ENCODE measurements at regions not wholly inside any gene's neighbourhood (a gene's known extent, or its start where the extent isn't known, plus 50 kb on each side); places are given as distances from the start of the nearest gene placed in this dataset.

DNA sequence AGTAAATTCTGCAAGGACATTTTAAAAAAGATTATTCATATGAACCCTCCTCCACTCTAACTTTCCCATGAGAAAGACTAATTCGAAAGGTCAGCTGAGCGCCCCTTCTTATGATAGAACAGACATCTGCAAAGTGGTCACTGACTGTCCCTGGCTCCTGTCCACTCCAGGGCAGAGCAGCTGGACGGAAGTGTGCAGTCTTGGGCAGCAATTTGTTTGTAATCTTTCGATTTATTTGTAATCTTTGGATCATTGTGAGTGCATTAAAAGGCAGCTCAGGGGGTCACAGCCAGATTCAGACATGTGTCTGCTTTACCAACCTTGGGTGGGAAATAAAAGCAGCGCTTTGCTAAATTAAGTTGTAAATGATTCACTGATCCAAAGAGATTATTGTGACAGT, 158.8 kb upstream of the ADARB2 start:
- FAIRE-seq = no peak

DNA sequence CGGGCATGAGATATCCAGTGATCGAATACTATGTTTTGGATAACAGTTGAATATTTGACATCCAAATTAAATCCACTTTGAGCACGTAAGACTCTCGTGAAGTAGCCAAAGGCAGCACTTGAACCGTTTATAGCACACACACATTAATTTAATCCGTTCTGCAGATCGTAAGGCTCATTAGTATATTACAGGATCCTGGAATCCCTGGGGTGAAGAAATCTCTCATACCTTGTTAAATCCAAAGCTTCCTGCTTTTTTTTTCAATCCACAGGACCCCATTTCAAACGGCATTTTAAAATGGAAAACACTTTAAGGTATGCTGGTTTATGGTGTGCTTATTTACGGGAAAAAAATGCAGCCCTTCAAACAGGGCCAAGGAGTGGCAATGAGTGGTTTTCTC, 158.4 kb upstream of the ADARB2 start:
- FAIRE-seq = no peak

DNA sequence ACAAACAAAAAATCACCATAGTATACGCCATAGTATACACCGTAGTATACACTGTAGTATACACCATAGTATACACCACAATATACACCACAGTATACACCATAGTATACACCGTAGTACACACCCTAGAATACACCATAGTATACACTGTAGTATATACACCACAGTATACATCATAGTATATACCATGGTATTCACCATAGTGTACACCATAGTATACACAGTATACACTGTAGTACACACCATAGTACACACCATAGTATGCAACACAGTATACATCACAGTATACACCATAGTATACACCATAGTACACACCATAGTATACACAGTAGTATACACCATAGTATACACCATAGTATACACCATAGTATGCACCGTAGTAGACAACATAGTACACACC, 157.6 kb upstream of the ADARB2 start:
- FAIRE-seq = no peak

DNA sequence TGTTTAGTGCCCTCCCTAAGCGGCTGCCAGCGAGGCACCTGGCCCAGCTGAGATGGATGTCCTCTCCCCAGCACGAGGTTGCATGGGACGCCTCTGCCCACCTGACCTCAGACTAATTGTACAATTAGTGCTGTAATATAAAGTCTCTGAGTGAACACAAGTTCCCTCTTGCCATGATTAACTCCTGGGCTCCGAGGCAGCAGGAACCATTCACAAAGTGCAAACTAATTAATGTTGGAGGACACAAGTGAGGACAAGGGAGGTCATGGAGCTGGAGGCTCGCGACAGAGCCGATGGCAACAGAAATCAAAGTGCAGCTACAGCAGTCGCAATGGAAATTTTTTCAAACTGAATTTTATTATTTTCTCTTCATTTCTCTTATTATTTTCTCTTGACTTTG, 156.6 kb upstream of the ADARB2 start:
- no peak for FAIRE-seq

DNA sequence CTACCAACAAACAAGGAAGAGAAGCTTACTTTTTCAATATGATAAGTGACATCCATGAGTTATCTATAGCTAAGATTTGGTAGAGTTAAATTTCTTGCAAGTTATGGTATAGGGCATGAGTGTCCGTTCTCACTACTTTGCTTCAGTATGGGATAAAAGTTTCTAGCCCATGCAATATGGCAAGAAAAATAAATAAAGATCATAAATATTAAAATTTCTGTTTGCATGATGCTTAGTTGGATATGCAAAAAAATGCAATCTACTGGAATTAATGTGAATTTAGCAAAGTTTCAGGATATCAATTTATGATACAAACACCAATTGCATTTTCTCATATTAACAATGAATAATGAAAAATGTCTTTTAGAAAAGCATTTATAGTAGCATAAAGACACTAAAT, 148.7 kb upstream of the ADARB2 start:
- no peak for FAIRE-seq

DNA sequence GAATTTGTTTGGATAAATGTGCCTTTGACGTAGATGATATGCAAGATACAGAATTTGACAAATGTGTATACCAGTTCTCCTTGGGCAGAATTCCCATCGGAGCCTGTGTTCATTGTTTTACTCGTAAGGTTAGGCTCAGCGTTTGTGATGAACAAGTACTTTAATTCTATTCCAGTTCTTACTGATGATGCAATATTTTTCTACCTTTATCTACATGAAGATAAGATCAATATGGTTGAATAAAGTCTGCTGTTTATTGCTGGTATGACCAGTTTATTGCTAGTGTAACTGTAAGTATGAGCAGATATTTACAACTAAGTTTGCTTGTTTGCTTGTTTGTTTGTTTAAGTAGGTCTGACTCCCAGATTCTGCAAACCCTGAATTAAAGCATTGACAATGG, 145.4 kb upstream of the ADARB2 start:
- FAIRE-seq = no peak

DNA sequence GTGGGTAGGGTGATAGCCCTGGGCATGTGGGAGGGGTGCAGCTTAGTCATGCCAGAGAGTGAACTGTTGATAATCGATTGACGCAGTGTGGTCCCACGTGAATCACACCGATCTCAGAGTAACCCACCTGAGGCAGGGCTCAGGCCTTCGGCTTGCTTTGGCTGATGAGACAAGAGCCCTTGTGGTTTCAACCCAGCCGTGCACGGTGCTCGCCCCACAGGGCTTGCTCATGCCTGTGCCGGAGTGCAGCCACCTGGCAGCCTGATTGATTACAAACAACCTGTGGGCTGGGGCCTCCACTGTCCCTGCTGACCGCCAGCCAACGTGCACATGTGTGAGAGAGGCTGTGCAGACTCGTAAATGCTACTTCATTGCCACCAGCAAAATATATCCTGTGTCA, 144.9 kb upstream of the ADARB2 start:
- FAIRE-seq = no peak

DNA sequence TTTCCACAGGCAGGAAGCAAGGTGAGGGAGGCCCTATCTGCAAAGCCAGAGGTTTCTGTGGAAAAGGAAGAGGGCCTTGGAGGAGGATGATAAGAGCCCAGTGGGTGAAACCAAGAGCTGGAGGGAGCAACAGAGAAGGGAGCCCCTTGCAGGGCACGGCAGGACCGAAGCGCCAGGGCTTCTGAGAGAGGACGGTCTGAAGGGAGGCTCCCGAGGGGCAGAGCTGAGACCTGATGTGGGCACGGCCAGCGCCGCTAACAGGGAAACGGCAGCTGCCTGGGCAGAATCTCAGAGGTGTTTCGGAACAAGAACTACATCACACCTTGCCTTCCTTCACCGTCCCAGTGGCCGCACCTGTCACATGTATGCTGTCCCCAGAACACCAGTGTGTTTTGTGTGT, 144.3 kb upstream of the ADARB2 start:
- no peak for FAIRE-seq

DNA sequence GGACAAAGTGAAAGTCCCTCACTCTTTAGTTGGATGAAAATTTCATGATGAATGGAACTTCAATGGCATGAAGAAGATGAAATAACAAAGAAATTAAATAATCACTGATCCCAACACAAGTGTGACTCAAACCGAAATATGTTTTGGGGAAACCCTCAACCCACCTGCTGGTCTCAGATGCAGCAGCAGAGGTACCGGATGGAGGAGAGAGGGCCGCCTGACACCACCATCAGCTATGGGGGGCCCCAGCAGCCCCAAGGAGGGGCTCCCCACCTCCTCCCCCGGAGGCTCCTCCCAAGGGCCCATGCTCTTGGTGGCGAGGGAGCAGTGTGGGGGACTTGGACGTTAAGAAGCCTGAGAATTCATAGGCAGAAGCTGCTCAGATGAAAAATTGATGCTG, 137.2 kb upstream of the ADARB2 start:
- no peak for FAIRE-seq

DNA sequence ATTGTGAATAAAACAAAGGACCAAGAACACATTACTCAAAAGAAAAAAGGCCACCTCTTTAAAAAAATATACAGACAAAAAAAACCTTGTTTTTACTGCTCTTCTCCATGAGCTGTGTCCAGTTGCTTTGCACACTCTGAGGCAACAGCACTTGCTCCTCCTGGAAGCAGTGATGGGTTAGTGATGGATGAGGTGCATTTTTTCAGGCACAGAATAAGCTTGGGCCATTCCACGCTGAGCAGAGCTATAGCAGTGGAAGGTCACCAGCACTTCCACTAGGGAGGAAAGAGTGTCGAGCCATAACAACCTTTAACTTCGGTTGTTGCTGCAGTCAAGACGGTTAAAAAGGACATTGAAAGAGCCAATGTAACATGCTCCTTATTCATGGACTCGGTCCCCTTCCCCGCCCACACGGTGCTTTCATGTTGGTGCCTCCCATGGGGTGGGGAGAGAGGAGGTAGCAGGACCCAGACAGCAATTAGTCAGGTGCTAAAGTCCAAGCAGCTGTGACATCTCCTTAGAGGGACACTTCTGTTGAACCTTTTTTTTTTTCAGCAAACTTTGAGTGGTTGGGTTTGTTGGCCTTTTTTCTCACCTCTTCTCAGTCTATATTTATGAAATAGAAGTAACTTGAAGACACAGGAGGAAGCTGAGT, 136.5 kb upstream of the ADARB2 start:
- FAIRE-seq = no peak

DNA sequence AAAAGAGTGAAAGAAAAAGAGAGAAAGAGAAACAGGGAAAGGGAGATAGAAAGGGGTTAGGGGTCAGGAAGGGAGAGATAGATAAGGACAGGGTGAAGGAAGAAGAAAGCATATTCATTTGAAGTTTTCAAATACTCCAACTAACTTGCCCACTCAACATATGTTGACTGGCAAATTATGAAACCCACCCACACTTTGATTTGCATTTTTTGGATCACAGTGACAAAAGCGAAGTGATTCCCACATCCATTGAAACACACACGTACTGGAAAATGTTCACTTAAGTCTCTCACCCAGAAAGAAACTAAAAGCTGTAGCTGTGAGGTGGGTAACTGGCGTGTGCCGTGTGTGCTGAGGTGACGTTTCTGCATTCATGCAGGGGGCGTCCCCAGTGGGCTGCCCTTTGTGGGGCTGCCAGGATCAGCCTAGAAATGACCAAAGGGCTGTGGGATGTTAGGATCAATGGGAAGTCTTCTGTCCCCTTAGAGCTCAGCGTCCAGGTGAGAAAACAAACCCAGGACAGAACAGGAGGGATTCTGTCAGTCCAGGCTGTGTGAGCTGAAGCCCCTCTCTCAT, 134.9 kb upstream of the ADARB2 start:
- no peak for FAIRE-seq

DNA sequence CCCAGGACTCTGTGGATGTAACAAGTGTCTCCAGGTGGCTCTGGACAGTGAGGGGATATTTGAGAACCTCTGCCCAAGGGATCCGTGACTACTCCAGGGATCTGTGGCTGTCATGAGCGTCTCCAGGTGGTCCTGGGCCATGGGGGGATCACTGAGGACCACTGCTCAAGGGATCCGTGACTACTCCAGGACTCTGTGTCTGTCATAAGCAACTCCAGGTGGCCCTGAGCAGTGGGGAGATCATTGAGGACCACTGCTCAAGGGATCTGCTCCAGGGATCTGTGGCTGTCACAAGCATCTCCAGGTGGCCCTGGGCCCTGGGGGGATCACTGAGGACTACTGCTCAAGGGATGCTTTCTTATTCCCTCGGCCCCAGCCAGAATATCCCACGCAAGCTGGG, 133.2 kb upstream of the ADARB2 start:
- FAIRE-seq = no peak

DNA sequence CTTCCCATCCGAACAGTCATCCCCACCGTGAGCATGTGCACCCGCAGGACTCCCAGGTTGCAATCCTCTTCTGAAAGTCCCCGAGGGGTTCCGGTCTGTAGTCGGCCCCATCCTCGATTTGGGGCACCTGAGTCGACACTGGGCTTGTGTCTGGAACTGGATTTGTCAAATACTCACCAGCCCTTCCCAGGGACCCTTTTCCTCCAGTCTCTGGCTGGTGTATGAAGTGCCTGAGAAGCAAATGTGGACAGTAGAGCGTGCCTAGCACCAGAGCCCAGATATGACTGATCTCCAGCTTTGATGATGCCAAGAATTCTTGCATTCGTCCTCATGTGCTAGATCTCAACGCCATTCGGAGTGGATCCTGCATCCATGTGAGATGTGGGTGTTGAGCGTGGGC, 132.5 kb upstream of the ADARB2 start:
- no peak for FAIRE-seq

DNA sequence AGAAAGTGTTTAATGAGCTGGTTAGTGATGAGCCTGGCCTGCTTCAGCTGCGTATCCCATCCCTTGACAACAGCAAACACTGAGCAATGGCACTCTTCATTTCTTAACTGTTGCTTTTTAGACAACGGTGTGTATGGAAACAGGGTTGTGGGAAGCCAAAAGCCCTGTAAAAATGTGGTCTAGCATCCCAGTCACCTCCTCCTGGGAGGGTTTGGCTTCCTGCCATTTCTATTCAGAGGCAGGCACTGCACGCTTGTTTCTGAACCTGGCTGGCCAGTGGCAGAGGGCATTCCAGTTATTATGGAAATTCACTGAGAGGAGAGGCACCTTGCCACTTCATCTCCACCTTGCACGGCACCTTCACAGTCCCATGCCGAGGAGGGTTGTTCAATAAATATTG, 123.0 kb upstream of the ADARB2 start:
- FAIRE-seq = no peak

DNA sequence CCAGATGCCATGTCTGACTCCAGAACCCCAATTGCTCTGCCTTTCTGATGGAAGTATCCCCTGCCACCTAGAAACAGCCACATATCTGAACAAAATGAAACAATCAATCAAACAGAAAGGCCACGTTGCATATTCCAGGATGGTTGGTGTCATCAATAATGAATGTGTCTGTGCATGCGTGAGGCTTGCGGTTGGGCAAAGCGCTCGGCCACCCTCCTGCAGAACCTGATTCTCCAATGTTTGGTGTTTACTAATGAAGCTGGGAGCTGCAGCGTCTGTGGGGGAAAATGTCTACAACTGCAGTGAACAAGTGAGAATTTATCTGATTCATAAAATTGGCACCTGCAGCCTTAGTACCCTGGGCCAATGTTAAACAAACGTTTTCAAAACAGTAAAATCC, 121.2 kb upstream of the ADARB2 start:
- no peak for FAIRE-seq

DNA sequence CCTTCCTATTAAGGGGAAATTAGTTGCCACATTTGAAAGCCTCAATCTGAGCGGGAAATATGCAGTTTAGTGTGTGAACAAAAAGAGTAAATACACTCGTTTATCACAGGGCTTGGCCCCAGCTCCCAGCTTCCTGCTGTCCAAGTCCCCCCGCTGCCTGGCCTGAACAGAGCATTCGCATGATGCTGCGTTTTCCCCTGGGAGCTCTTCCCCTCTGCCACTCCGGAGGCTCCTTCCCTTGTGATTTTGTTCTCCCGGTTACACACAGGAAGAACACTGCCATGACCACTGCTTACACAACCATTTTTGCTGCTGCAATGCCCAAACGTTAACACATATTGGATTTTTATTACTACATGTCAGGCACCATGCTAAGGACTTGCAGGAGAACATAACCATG, 120.7 kb upstream of the ADARB2 start:
- no peak for FAIRE-seq

DNA sequence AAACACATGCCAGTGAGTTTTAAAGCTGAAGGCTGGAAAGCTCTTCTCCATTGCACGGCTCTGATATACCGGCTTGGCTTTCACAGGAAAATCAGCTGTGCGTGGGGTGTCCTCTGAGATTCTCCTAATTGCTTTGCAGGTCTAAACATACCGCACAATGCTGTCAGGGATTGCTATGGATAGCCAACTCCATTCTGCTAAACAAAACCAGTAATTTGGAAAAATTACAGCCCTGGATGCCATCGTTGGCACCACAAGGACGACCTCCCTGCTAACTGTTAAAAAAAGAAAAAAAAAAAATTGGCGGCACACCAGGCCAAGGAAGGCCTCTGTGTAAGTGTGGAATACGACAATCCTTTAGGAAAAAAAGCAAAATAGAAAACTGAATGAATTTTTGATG, 118.6 kb upstream of the ADARB2 start:
- no peak for FAIRE-seq

DNA sequence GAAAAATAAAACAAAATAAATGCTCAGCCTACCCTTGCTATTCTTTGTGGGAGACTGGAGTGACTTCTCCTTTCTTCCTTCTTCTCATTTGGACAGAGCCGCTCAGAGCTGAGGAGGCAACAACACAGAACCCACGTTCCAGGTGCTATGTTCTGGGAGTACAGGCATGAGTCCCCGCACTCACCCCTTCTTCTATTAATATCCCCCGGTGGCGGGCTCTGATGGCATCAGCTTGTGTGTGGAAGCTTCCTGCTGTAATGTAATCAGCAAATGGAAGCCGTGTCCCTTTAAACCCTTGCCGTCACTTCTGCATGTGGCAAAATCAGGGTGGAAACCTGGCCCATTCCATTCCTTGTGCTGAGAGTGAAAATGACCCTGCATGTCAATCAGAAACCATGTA, 116.9 kb upstream of the ADARB2 start:
- no peak for FAIRE-seq

DNA sequence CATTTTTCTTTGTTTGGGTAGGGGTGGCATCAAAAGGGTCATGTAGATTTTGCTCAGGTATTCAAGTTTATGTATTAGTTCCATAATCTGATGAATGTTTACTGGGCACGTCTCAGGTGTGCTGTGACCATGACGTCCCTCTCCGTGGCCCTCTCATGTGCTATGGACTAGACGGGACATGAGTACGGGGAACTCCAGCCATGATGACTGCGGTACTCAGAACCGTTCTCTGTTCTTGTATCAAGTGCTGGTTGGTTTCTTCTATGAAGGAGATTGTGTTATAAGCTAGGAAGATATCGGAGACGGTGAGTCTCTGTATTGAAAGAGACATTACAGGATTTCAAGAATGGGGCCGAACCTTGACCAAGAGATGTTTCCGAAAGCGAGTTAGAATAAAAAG, 116.5 kb upstream of the ADARB2 start:
- FAIRE-seq = no peak

DNA sequence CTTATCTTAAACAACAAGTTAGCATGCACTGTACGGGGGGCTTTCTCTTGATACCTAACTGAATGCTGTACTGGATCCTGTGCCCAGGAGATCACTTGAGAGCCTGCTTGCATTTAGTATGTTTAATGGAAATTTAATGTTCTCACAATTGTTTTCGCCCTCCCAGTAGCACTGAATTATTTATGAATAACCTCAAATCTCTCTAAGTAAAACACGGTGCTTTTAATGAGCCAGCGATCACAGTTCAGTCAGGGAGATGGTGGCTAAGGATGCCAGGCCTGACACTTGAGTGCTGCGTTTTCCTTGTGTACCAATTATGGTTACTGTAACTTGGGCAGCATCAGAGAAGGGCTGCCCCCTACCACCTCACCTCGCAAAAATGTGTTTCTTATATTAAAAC, 115.5 kb upstream of the ADARB2 start:
- no peak for FAIRE-seq

DNA sequence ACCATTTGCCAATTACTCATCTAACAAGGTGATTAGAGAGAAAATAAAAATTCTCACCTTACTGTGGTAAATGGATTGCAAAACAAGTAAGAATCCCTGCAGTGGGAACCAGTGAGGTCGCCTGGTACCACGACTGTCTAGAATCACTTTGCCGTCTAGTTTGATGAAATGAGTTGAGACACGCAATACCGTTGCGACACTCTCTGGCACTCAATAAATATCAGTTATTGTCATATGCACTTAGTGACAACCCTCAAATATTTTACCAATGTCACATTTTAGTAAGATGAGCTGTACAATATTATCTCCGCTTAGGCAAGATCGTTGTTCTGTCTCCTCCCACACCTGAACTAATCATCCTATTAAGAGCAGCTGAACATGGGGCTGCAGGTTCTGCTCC, 114.4 kb upstream of the ADARB2 start:
- FAIRE-seq = no peak

DNA sequence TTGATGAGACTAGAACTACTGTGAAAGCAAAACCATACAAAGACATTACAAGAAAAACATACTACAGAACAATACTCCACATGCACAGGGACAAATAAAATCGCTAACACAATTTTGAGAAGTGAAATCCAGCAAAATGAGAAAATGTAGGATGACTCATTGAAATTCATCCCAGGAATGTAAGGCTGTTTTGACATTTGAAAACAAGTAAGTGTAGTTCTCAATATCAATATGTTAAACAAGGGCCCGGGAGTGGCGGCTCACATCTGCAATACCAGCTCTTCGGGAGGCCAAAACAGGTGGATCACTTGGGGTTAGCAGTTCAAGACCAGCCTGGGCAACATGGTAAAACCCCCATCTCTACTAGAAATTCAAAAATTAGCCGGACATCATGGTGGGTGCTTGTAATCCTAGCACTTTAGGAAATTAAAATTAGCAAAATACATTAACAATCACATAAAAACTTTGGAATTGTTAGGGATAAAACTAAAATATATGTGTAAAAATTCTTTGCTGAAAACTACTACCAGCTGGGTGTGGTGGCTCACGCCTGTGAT, 113.7 kb upstream of the ADARB2 start:
- FAIRE-seq = no peak

DNA sequence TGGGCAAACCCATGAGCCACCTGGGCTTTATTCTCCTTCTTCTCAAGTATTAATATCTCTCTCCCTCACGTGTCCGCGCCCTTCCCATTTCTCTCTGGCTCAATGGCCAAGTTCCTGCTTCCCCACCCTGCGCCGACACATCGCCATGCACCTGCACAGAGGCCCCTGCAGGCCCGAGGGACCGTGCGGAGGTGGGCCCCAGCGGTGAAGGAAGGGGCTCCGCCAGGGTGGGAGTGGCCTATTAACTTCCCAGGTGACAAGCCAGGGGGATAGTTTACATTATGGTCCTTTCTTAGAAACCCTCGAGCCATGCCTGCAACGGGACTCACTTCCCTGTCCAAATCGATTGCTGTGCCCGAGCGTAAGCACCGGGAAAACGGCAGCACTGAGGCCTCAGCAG, 110.0 kb upstream of the ADARB2 start:
- no peak for FAIRE-seq

DNA sequence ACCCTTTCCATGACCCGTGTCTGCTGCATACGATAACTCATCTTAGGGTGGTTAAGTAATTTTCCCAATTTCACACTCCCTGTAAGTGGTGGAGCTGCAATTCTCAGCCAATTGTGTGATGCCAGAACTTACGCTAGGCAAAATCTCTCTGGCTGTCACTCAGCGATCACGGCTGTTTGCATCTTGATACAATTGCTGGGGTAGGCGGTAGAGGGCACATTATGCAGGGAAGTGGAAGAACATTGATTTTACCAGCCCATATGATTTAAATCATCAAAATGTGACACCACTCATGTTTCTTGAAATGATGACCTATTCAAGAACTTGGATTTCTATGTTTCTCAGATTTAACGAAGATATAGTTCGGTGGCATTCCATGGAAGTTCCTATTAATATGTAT, 108.7 kb upstream of the ADARB2 start:
- no peak for FAIRE-seq

DNA sequence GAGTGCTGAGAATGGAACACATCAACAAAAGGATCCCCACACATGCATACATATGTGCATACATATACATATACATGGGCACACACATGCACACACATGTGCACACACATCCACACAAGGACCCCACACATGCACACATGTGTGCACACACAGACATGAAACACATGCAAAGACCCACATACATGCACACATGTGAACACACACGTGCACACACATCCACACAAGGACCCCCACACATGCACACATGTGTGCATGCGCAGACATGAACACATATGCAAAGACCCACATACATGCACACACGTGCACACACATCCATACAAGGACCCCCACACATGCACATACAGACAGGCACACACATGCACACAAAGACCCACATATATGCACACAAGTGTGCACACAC, 104.4 kb upstream of the ADARB2 start:
- FAIRE-seq = no peak
